HepG2 (cell line): ENCODE measurements at regions not wholly inside any gene's neighbourhood (a gene's known extent, or its start where the extent isn't known, plus 50 kb on each side); places are given as distances from the start of the nearest gene placed in this dataset.

Experiments
- ATAC-seq: fragments of 200-7000 bp; cut with Tn5 transposase; 3 replicates; pipeline ENCODE4 v1.9.1; 2020; ENCODE audit warnings: mild to moderate bottlenecking, moderate library complexity
- BruUV-seq: library from RNA; stranded (reverse); fragments of 400-500 nt; replicated peaks from 2 replicates; lab custom pipeline; 2021; lab: Mats Ljungman, UMichigan
- CTCF ChIA-PET: fragments of 300-600 bp; formaldehyde crosslinking; extraction: SDS; loops from one replicate; lab custom pipeline; 2021; ENCODE audit warnings: low total read pairs, inconsistent platforms, low intra/inter-chr PET ratio; lab: Yijun Ruan, JAX
- POLR2A ChIA-PET: fragments of 350-600 bp; sonication (Branson Sonifier 250); formaldehyde crosslinking; loops from one replicate; lab custom pipeline; 2020; ENCODE audit warnings: antibody characterized with exemption, inconsistent platforms; lab: Yijun Ruan, JAX
- DNase-seq: peaks from one replicate; pipeline ENCODE4 v3.0.0-alpha.2; 2015; ENCODE audit warnings: low spot score
- FAIRE-seq: peaks from 3 replicates; lab custom pipeline; 2011; peaks lifted over from hg19 to GRCh38; lab: Jason Lieb, UNC
- H2AFZ ChIP-seq: one replicate; pipeline ENCODE4 v1.6.1; 2011; ENCODE audit warnings: low read length, inconsistent platforms
- H3K27ac ChIP-seq: fragments of 300-600 bp; 3 replicates; pipeline ENCODE4 v1.8.0; 2011; ENCODE audit warnings: mixed run types, mild to moderate bottlenecking, mixed read lengths, low read length, inconsistent platforms; ENCODE audit not compliant: insufficient read depth; ENCODE audit errors: extremely low read length
- H3K27me3 ChIP-seq, 2 experiments: fragments of 200-600 bp in 1 of 2; 2 replicates in 1 of 2; 3 replicates in 1 of 2; pipeline versions ENCODE4 v1.6.0 to v1.8.0; 2011; ENCODE audit warnings: low read length in 2 of 2, mild to moderate bottlenecking in 2 of 2, moderate library complexity in 2 of 2, inconsistent platforms in 1 of 2; ENCODE audit not compliant: insufficient read depth in 2 of 2, control insufficient read depth in 1 of 2
- H3K36me3 ChIP-seq, 2 experiments: fragments of 200-600 bp in 1 of 2; replicated peaks in 1 of 2; 2 replicates in 1 of 2; 3 replicates in 1 of 2; pipeline versions ENCODE4 v1.5.1 to v1.8.0; 2011; ENCODE audit warnings: low read length in 2 of 2, inconsistent platforms in 1 of 2; ENCODE audit not compliant: insufficient read depth in 2 of 2, control insufficient read depth in 1 of 2
- H3K4me1 ChIP-seq: 2 replicates; pipeline ENCODE4 v1.5.1; 2012; ENCODE audit warnings: low read length, inconsistent platforms; ENCODE audit not compliant: insufficient read depth
- H3K4me2 ChIP-seq: 2 replicates; pipeline ENCODE4 v1.6.0; 2011; ENCODE audit warnings: low read depth, low read length, inconsistent platforms
- H3K4me3 ChIP-seq, 3 experiments: fragments of 200-600 bp in 1 of 3; sonication (generic), shearing (Covaris generic) in 1 of 3; replicated peaks in 1 of 3; 2 replicates each; pipeline ENCODE4 v1.5.1; 2011 to 2016; ENCODE audit warnings: low read length in 3 of 3, inconsistent platforms in 2 of 3, low read depth in 2 of 3, mild to moderate bottlenecking in 2 of 3, control low read depth in 1 of 3, mixed read lengths in 1 of 3; ENCODE audit not compliant: insufficient read depth in 1 of 3
- H3K79me2 ChIP-seq: one replicate; pipeline ENCODE4 v1.6.1; 2011; ENCODE audit warnings: low read length, inconsistent platforms; ENCODE audit not compliant: insufficient read depth
- H3K9ac ChIP-seq: 2 replicates; pipeline ENCODE4 v1.6.0; 2011; ENCODE audit warnings: mild to moderate bottlenecking, low read depth, low read length, inconsistent platforms; ENCODE audit not compliant: insufficient read depth
- H3K9me3 ChIP-seq: 2 replicates; pipeline ENCODE4 v1.5.1; 2012; ENCODE audit warnings: mild to moderate bottlenecking, low read length
- H4K20me1 ChIP-seq: 2 replicates; pipeline ENCODE4 v1.6.0; 2011; ENCODE audit warnings: inconsistent platforms, mild to moderate bottlenecking, low read length, moderate library complexity; ENCODE audit not compliant: insufficient read depth
- ARID4A ChIP-seq: sonication (generic); formaldehyde crosslinking; IDR thresholded peaks from 2 replicates; pipeline ENCODE4 v1.5.0; 2020; ENCODE audit warnings: mild to moderate bottlenecking, missing genetic modification reagents, borderline replicate concordance
- CERS6 ChIP-seq: sonication (generic); formaldehyde crosslinking; IDR thresholded peaks from 2 replicates; pipeline ENCODE4 v1.5.0; 2020; ENCODE audit warnings: missing genetic modification reagents
- FOXM1 ChIP-seq: sonication (generic); formaldehyde crosslinking; IDR thresholded peaks from 2 replicates; pipeline ENCODE4 v1.5.0; 2020; ENCODE audit warnings: missing genetic modification reagents
- HOMEZ ChIP-seq: IDR thresholded peaks from 2 replicates; pipeline ENCODE4 v1.6.1; 2016; ENCODE audit warnings: low read depth
- HOXA5 ChIP-seq: sonication (generic); formaldehyde crosslinking; IDR thresholded peaks from 2 replicates; pipeline ENCODE4 v1.4.0; 2020; ENCODE audit warnings: missing genetic modification reagents
- JARID2 ChIP-seq: sonication (generic); formaldehyde crosslinking; IDR thresholded peaks from 2 replicates; pipeline ENCODE4 v1.8.1; 2023; ENCODE audit warnings: missing genetic modification reagents, inconsistent platforms; ENCODE audit not compliant: insufficient replicate concordance
- KLF11 ChIP-seq: IDR thresholded peaks from 2 replicates; pipeline ENCODE4 v1.6.1; 2016; ENCODE audit warnings: missing compliant biosample characterization
- MXD4 ChIP-seq: IDR thresholded peaks from 2 replicates; pipeline ENCODE4 v1.6.1; 2016; ENCODE audit warnings: mild to moderate bottlenecking, missing biosample characterization, missing genetic modification reagents
- NRL ChIP-seq: sonication (generic); formaldehyde crosslinking; IDR thresholded peaks from 2 replicates; pipeline ENCODE4 v1.5.0; 2020; ENCODE audit warnings: missing genetic modification reagents, mild to moderate bottlenecking, moderate library complexity, borderline replicate concordance
- ZBTB14 ChIP-seq: sonication (generic); formaldehyde crosslinking; IDR thresholded peaks from 2 replicates; pipeline ENCODE4 v1.4.0; 2020; ENCODE audit warnings: missing genetic modification reagents
- ZBTB44 ChIP-seq: sonication (generic); formaldehyde crosslinking; IDR thresholded peaks from 2 replicates; pipeline ENCODE4 v1.4.0; 2020; ENCODE audit warnings: missing genetic modification reagents
- ZNF354B ChIP-seq: sonication (generic); formaldehyde crosslinking; IDR thresholded peaks from 2 replicates; pipeline ENCODE4 v1.8.0; 2022; ENCODE audit warnings: mild to moderate bottlenecking, missing genetic modification reagents
- ZNF512 ChIP-seq: sonication (generic); formaldehyde crosslinking; IDR thresholded peaks from 2 replicates; pipeline ENCODE4 v1.4.0; 2020; ENCODE audit warnings: mild to moderate bottlenecking, missing genetic modification reagents
- ZNF619 ChIP-seq: sonication (generic); formaldehyde crosslinking; IDR thresholded peaks from 2 replicates; pipeline ENCODE4 v1.4.0; 2020; ENCODE audit warnings: mild to moderate bottlenecking, missing genetic modification reagents
- ZNF746 ChIP-seq: sonication (generic); formaldehyde crosslinking; IDR thresholded peaks from 2 replicates; pipeline ENCODE4 v1.8.0; 2022; ENCODE audit warnings: mild to moderate bottlenecking, missing genetic modification reagents
- whole genome bisulfite sequencing: methylation state at CpG from one replicate; pipeline ENCODE4 v1.1.6; 2017; ENCODE audit warnings: low lambda C conversion rate; 5-methylcytosine and 5-hydroxymethylcytosine counted together
- in situ Hi-C: cut with HindIII; loops from 2 replicates; pipeline ENCODE4 v1.10.0; 2017; ENCODE audit warnings: low pct_unique_long_range_greater_than_20kb; ENCODE audit not compliant: extremely low pct_ligation_motif_present
- intact Hi-C: fragments of 100-400 bp; cut with micrococcal nuclease; formaldehyde crosslinking; loops from one replicate; pipeline ENCODE4 v1.10.0; 2022; ENCODE audit not compliant: unreplicated experiment

- in situ Hi-C loops, result no loop called here
- Histone ChIP-seq H3K4me1 (no peaks in the 10 kb centered on the region), H3K27ac (no peak overlapping the region), H3K9ac (no peak overlapping the region), H3K36me3 (no peaks in the 10 kb centered on the region), H3K27me3 (no peaks in the 10 kb centered on the region), H3K79me2 (no peaks in the 10 kb centered on the region), H3K4me3 (no peak overlapping the region), H4K20me1 (no peaks in the 10 kb centered on the region), H2AFZ (no peak overlapping the region), H3K4me2 (no peak overlapping the region), H3K9me3 (peaks cover 92% of the 10 kb centered on the region)
- ChIA-PET CTCF (no interaction called here), POLR2A (no interaction called here)
- no peak for FAIRE-seq
- no peak for DNase-seq
- intact Hi-C loops, result no loop called here
- BruUV-seq, result no TSS peak
- WGBS, result 0% methylated on average over 2 of the region's 6 CpGs
- no peak for ATAC-seq
- no peak for TF ChIP-seq ZBTB14 (CRISPR knock-in tag)
- no peak for TF ChIP-seq ZNF512 (CRISPR knock-in tag)
- no peak for TF ChIP-seq ZNF619 (CRISPR knock-in tag)
- TF ChIP-seq ZNF746 (CRISPR knock-in tag), result no peak
- no peak for TF ChIP-seq KLF11
- no peak for TF ChIP-seq ZNF354B (CRISPR knock-in tag)
- no peak for TF ChIP-seq FOXM1
- TF ChIP-seq CERS6 (CRISPR knock-in tag), result no peak
- TF ChIP-seq ZBTB44, result no peak
- TF ChIP-seq ARID4A (CRISPR knock-in tag), result no peak
- no peak for TF ChIP-seq HOMEZ (CRISPR knock-in tag)
- TF ChIP-seq JARID2 (CRISPR knock-in tag), result no peak
- no peak for TF ChIP-seq HOXA5 (CRISPR knock-in tag)
- TF ChIP-seq MXD4 (CRISPR knock-in tag), result no peak
- TF ChIP-seq NRL (CRISPR knock-in tag), result no peak
These were observed 1536.1 kb downstream of the UQCRFS1 start for GRCh38 chr19:27676877-27677276.
